ENCODE measurements at regions not wholly inside any gene's neighbourhood (a gene's known extent, or its start where the extent isn't known, plus 50 kb on each side); places are given as distances from the start of the nearest gene placed in this dataset.

DNA sequence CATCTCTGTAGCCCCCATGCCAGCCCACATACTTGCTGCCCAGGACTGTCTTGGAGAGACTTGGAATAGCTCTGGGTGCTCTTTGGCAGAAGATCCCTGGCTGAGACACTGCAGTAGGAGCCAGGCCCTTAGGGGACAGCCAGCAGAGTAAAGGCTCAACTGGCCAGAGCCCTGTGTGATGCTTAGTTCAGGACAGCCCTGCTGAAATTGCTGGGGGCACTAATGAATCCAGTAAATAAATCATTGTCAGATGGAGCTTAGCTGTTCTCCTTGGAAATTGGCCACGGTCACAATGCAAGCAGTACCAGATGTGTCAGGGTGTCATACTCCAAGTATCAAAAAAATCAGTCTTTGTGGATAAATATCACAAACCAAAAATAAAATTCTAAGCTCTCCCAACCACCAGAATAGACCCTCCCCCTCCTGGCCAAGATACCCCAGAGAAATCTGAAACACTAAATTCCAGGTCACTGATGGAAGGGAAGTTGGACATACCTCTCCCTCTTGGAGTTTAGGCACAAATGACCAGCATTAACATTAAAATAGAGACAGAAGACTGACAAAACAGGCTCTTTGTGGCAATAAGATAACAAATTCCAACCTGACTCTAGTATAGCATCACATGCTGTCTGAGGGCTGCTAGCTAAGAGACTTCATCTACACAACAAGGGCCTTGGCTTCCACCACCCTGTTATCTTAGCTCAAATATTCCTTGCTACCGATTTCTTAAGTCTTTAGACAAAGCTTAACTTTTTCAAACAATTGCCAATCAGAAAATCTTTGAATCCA, 83.2 kb upstream of the DNAH14 start:
- no peak for DNase-seq (ENCODE audit: low read depth)

DNA sequence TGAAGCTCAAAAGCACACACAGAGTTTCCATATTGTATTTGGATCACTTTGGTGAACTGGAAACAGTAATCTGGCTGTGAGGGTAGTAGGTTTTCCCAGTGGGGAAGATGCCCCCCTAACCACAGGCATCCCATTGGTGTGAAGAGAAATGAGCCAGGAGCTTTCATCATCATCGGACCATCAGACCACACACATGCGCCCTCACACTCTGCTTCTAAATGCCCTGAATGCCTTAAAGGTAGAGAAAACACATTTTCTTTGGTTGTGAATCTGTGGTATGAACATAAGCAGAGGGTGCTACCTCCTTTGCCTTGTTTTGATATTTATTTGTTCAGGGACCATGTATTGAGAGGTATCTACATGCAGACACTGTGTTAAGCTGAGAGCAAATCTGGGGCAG, 79.0 kb upstream of the DNAH14 start:
- no peak for DNase-seq (ENCODE audit: low read depth)

DNA sequence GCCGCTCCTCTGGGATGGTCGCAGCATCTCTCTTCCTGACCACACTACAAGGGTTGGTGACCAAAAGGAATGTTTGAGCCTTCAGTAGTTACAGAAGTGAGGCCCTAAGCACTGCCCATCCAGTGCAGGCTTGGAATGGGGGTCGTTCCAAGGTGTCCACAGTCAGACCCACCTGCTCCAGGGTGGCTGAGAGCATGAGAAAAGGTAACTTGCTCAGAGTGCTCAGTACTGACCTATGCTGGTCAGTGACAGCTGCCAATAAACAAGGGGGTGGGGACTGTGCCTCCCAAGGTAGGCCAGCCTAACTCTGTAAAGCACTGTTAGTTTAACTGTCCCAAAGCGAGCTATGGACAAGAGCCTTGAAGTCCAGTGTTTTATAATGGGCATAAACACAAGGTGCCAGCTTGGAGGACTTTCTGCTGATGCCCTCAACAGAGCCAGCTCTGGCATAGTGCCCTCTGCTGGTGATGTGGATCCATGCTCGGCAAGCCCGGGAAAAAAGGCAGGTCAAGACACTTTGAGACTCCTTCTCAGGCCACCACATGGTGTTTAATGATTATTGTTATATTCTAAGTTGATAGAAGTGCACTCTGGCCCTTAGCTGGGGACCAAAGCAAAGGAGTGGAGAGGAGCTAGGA, 78.1 kb upstream of the DNAH14 start:
- peak; percentile 32 for DNase-seq (ENCODE audit: low read depth)

DNA sequence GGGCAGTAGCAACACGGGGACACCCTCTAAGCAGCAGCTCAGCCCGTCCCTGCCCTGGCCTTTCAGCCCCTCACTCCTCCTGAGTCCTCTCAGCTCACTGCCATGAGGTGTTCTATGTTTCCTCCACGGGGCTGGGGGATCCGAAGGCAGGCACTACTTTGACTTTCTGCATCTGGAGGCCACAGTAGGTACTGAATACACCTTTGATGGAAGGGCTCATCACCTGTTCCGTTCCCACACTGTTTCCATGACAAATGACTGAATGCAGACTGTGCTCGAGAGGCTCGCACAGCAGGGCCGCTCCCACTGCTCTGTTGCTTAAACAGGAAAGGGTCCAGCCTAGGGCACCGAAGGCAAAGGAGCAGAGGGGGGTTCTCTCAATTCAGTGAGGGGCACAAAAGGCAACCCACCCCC, 77.6 kb upstream of the DNAH14 start:
- no peak for DNase-seq (ENCODE audit: low read depth)

DNA sequence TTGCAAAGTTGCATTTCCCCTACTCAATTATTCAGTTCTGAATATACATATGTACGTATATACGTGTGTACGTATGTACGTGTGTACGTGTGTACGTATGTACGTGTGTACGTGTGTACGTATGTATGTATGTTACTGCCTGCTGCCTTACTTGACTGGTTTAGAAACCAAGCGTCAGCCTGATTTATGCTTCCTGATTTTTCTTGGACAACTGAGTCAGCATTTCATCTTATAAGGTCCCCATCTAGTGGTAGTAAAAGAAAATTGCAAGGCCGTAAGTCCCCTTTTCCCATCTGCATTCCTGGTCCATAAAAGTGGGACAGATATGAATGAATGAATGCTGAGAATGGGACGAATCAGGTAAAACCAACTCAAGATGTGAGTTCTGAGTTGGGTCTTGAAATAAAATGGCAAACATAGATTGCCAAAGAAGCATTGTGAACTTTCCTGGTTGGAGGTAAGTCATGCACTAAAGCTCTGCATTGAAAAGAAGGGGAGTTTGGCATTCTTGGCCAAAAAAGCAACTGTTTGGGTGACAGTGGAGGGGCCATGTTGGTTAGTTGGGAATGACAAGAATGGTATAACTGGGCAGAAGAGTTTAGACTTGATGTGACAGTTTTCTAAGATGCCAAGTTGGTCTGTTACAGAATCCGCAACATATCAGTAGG, 76.4 kb upstream of the DNAH14 start:
- no peak for DNase-seq (ENCODE audit: low read depth)

DNA sequence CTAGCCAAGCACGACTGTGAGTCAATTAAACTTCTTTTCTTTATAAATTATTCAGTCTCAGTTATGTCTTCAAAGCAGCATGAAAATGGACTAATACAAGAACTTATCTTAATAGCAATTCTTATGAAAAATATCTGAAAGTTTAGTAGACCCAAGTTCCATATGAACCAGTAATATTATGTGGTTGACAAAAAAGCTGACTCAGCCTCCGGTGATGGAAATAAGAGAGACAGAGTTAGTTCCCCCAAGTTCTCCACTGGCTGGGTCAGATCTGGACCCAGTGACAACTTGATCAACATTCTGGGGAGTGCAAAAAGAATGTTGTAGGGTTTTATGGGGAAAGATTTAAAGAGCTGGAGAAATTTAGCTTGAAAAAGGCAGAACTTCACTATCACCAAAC, 72.5 kb upstream of the DNAH14 start:
- DNase-seq (ENCODE audit: low read depth), result no peak

DNA sequence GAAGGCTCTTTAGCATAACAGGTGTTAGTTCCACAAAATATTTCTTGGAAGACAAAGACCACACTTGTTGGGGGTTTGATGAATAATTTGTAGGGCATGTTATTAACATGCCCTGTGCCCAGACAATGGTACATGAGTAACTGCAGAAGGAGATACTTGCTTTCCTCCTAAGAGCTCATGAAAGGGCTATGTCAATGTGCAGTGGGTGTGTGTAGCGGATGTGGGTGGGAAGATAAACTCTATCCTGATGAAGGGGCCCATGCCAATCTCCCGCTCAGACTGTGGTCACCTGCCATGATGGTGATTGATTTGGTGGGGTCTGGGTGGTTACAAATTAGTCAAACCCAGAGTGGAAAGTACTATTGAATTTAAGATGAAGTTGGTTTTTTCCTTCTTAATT, 69.8 kb upstream of the DNAH14 start:
- no peak for DNase-seq (ENCODE audit: low read depth)

DNA sequence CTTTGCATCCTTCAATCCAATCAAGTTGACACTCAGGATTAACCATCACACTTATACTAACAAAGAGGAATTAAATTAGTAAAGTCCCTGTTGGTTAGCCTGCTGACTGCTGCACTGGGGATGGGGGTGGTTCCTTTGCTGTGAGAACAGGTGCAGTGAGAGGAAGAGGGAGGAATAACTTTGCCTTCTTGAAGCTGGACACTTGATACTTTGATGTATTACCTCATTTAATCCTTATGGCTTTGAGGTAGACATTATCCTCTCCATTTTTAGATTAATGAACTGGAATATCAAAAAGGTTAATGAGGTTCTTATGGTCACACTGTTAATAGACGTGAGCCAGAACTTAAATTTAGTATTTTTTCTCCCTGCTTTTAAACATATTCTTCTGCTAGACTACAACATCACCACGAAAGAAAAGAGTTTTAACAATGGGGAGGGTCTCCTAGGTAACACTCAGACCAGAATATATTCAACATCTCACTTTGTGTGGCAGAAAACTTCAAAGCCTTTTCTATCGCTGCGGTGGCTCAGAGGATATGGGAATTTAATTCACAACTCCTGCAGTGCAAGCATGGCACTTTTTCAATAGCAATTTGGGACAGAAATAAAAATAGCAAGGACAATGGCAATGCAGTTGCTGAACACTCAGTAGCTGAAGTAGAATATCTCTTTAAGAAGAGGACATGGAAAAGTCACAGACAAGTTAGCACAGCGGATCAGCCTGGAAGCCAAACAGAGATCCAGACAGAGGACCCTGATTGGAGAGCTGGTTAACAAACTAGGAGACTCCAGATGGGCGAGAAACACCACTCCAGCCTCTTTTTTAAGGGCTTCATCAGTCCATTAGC, 68.8 kb upstream of the DNAH14 start:
- DNase-seq (ENCODE audit: low read depth), result no peak

DNA sequence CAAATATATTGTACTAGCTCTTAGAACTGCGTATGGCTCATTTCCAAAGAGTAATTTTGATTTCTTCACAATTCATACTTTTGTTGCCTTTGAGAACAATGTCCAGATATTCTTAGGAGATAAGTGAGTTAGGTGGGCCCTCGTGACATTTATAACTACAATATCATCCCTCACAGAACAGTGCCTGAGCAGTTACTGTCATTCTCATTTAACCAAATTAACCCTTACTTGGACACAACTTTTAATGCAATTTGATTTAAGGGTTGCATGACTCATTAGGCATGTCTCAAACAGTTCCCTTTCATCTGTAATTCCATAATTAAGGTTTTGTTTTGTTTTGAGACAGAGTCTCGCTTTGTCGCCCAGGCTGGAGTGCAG, 68.1 kb upstream of the DNAH14 start:
- no peak for DNase-seq (ENCODE audit: low read depth)

DNA sequence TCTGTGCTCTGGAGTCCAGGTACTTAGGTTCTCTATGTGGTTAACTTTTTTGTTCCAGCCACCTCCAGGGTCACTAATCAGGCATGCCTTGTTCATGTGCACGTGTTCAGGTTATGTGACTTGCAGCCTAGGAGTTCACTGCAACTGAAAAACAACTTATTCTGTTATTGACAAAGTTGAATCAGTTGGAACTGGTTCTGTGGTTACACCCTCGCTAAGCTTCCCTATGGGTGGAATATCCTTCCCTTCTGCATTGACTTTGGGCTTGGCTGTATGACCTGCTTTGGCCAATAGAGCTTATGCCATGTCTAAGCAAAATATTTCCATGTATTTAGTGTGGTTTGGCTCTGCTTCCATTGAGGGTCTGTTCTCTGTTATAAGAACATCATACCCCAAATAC, 66.0 kb upstream of the DNAH14 start:
- DNase-seq (ENCODE audit: low read depth), result no peak

DNA sequence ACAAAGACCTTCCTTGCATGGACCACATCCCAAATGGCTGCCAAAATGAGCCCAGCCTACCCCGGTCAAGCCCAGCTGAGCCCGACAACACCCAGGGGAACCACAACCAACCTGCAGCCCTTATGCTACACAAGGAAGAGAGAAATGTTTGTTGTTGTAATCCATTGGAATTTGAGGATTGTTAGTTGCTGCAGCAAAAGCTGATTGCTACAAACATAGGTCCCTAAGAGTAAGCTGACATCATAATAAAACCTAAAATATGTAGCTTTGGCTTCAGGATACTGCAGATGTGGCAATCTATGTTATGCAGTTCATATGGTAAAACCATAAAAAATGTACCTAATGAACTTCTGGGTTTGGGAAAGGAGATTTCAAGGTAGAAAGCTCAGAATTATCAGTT, 65.5 kb upstream of the DNAH14 start:
- no peak for DNase-seq (ENCODE audit: low read depth)

DNA sequence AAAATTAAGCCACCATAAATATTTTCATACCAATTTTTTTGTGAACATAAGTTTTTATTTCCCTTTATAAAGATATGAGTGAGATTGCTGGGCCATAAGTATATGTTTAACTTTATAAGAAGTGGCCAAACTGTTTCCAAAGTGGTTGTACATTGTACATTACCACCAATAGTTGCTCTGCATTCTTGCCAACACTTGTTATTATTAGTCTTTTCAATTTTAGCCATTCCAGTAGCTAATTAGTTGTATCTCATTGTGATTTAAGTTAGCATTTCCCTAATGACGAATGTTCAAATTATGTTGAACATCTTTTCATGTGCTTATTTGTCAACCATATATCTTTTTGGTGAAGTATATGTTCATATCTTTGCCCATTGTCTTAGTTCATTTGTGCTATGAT, 64.0 kb upstream of the DNAH14 start:
- no peak for DNase-seq (ENCODE audit: low read depth)

DNA sequence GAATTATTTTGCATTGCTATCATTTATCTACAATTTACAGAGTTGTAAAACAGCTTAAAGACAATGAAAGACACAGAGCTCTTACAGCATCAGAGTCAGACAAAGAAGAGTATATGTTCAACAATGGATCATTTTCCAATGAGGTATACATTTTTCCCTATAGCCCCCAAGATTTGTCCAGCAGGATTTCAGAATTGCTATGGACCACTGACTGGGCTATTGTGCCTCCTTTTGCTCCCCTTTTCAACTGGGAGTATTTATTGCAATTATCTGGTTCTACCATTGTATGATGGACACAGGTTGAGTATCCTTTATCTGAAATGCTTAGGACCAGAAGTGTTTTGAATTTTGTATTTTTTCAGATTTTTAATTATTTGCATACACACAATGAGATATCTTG, 62.5 kb upstream of the DNAH14 start:
- DNase-seq (ENCODE audit: low read depth), result no peak

DNA sequence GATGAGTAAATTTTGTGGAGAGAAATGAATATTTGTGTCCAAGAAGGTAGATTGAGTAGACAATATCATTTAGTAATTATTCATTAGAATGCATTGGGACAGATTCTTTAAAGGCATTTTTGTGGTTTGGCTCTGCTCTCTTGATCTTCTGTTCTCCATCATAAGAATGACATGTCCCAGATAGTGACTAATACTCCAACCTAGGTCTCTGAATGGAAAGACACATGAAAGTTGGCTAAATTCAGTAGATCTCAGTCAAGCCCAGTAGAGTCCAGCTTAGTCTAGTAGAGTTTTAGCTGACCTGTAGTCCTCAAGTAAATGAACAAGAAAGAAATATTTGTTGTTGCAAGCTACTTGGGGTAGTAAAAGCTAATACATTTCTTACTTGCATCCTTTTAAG, 61.8 kb upstream of the DNAH14 start:
- no peak for DNase-seq (ENCODE audit: low read depth)

DNA sequence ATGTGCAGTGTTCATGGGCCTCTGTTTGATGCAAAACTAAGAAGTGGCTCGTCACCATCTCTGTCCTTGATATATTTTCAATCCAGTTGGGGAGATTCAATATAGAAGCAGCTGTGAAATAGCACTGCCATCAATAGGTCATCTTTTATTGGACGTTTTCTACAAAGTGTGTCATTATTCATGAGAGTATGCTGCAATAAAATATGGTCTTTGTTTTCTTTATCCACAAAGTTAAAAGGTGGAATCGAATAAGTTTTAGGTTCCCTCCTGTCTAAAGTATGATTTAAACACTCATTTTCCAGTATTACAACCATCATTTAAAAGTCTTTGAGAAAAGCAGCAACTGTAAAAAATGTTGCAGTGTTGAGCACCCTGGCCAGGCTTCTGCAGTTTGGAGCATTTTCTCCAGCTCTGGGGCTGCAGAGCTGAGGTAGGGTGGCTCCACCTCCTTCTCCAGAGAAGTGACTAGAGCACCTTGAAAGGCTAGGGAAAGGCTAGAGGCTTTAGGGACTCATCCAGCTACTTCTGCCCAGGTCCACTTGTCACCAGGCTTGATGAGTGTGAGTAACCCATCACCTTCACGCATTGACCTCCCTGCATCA, 56.5 kb upstream of the DNAH14 start:
- no peak for DNase-seq (ENCODE audit: low read depth)

DNA sequence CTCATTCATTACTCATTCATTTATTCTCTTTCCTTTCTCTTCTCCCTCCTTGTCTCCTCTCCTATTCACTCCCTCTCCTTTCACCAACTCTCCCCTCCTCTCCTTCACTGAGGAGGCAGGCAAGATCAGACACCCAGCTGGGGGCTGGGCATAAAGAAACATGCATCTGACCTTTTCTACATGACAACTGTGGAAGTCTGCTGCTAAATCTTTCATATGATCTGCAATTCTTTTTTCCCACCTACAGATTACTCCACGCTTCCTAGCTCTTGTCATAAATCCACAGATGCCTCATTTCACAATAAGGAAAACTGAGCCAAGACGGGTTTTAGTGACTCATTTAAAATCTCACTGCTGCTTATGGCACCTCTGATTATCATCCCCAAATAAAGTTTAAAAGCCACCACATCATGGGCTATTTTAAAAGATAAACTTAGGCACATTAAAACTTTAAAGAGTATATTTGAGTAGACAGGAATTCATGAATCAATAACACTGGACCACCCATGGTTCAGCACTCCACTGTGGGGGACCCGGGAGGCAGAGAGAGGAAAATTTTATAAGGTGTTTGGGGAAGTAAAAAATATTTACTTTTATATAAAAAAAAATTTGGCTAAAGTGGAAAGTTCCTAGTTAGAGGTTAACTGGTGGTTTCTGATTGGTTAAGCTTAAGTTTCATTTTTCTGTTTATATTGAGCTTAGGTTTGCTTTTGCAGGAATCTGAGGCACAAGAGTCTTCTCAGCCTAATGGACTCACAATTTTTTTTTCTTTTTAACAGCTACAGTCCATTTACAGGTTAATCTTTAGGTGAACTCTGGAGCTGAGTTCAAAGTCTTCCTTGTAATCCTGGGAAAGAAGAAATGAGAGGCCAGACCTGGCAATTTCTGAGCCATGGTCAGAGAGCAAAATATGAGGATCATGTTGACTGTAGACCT, 55.8 kb upstream of the DNAH14 start:
- no peak for DNase-seq (ENCODE audit: low read depth)

DNA sequence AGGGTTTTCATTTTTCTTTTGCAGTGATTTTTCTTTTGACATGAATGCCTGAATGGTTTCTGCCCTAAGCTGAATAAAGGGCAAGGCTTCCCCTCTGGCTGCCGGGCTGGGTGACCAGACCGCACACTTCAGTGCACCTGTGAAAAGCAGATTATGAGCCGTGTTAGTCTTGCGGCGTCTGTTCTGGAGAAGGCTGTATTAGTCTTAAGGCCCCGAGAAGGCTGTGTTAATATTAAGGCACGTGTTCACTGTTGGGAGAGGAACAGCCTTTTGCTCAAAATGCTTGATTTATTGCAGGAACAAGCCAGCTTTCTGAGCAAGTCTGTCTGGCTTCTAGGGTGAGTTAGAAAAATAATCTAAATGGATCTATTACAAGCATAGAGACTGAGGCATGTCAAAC, 54.7 kb upstream of the DNAH14 start:
- DNase-seq (ENCODE audit: low read depth), result no peak

DNA sequence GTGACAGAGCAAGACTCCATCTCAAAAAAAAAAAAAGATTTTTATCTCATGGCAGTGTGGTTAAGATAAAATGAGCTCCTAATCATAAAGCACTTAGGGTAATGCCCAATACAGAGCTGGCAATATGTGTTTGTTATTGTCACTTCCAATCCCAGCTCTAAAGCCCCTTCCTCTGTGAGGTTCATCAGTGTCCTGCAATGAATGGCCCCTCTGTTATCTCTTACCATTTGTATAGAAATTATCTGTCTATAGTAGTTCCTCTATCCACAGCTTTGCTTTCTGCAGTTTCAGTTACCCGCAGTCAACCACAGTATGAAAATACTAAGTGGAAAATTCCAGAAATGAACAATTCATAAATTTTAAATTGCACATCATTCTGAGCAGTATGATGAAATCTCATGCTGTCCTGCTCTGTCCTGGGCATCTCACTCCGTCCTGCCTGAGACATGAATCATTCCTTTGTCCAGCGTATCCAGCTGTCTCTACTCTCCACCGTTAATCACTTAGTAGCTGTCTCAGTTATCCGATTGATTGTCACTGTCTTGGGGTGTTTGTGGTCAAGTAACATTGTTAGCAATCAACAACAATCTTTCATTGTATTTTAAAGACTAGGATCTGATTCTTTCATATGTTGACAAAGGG, 50.2 kb upstream of the DNAH14 start:
- DNase-seq (ENCODE audit: low read depth), result no peak
